SK-MEL-5 (cell line): ENCODE measurements at regions not wholly inside any gene's neighbourhood (a gene's known extent, or its start where the extent isn't known, plus 50 kb on each side); places are given as distances from the start of the nearest gene placed in this dataset.
"Not testable (repeated sequence)": the region's sequence is repeated elsewhere in the genome, so short reads cannot be mapped to it uniquely, and the experiment has no call there.

Experiments
- DNase-seq: peaks from one replicate; pipeline ENCODE4 v3.0.0-alpha.2; 2016; ENCODE audit warnings: low read depth, low spot score
- in situ Hi-C: cut with HindIII; loops from 2 replicates; pipeline ENCODE4 v1.10.0; 2016; ENCODE audit warnings: low sequenced_read_pairs, high pct_unique_total_duplicates, low pct_unique_long_range_greater_than_20kb

DNA sequence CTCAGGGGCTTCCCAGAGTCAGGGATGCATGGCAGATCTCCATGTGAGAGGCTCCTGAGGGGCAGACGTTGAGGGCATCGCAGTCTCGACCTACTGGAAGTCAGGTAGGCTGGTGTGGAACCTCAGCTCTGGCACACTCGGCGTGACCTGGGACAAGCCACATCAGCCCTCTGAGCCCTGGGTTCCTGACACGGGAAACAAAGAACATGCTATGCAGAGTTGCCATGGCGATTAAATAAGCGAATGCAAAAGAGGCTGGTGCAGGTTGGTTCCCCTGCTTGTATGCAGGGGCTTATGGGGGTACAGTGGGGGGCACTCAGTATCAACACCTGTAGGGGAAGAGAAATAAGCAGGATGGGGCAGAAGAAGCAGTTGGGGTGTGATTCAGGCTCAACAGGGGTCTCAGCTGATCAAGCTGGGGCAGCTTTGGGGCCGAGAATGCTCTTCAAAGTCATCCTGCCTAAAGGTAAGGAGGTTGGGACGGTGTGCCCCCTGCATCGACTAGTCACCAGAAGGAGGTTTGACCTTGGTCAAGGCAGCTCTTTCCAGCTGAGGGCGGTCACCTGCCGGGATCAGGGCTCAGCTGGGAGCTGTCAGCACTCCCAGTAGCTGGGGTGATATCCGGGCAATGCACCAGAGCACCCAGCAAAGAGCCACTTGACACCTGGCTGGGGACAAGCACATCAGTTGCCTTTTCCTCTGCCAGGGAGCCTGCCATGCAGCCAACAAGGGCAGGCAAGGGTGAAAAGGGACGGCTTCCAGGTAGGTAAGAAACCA is 442.7 kb downstream of the MIAT start:
- in situ Hi-C loops, result no loop called here
- no peak for DNase-seq

DNA sequence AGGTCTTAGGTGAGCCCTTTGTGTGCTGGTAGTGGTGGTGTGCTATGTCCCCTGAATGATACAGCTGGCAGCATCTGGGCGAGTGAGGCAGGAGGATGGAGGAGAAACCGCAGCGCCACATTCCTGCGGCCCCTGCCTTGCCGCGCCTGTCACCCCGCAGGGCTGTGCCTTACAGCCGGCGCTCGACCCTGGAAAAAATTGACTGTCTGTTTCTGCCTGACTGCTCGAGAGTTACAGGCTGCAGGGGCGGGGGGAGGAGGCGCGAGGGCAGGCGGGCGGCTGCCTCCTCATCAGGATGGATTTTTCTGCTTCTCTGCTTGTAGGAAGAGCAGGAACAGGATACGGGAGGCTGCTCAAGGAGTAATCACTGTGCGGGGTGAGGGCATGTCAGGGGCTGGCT is 443.4 kb downstream of the MIAT start:
- DNase-seq, result no peak
- in situ Hi-C loops, result no loop called here

DNA sequence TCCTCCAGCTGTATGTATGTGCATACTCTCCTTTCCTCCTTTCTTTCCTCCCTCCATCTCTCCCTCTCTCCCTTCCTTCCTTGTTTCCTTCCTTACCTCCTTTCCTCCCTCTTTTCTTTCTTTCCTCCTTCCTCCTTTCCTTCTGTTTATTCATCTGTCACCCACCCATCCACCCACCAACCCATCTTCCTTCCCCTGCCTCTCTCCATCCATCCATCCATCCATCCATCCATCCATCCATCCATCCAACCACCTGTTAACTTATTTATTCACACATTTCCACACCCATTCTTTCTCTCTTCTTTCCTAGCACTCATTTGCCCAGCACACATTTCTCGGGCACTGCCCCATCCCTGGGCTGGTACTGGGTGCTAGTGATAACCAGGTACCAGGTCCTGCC is 443.9 kb downstream of the MIAT start:
- in situ Hi-C loops, result no loop called here

DNA sequence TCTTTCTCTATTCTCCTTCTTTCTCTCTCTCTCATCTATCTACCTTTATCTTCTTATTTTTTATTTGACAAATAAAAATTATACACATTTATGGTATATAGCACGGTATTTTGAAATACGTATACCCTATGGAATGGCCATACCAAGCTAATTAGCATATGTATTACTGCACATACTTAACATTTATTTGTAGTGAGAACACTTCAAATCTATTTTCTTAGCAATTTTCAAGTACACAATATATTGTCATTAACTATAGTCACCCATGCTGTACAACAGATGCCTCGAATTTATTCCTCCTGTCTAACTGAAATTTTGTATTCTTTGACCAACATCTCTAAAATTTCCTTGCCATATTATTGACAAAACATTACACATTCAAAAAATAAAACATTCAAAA is 447.1 kb downstream of the MIAT start:
- in situ Hi-C loops, result no loop called here
- no peak for DNase-seq

More for the DNA sequence above, 443.9 kb downstream of the MIAT start:
- DNase-seq, result no peak

DNA sequence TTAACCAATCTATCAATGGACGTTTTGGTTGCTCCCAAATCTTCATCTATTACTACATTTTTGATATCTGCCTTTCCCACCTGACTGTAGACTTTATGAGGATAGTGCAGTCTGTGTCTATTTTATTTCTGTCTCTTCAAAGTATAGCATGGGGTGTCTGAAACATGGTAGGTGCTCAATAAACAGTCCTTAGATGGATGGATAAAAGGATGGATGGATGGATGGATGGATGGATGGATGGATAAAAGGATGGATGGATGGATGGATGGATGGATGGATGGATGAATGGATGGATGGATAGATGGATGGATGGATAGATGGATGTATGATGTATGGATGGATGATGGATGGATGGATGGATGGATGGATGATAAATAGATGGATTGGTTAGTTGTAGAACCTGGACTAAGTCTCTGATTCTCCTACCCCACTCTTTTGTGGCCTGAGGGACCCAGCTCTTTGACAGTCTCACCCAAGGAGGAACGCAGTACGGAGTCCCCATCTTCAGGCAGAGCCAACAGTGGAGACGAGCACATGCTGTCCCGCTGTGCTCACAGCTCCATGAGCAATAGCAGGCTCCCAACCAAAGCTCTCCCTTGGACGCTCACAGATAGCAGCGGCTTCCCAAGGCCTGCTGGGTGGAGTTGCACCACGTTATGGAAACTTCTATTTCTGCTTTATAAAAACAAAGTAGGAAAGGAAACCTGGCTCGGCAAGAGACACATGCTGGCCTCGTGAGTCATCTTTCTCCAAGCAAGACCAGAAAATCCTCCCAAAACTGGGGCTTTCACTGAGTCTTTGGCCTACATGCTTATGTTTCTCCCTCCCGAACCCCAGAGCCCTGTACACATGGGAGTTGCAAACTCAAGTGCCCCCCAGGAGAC is 448.0 kb downstream of the MIAT start:
- DNase-seq, result no peak
- in situ Hi-C loops, result no loop called here

DNA sequence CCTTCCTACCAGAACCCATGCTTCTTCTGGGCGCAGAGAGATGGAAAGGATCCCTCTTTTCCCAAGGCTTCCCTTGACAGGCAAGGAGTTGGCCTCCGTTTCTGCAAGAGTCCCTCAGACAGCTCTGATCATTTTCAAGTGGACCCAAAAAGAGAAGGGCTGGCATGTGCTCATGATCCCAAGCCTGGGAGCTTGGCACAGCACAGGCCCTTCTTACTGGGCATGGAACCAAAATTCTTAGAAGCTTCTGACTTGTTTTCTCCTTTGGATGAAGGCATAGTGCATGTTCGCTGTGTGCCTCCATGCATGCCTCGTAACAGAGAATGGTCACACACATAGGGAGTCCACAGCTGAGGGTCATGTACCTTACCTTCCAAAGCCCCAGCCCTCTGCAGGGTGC is 449.6 kb downstream of the MIAT start:
- DNase-seq, result no peak
- in situ Hi-C loops, result no loop called here

DNA sequence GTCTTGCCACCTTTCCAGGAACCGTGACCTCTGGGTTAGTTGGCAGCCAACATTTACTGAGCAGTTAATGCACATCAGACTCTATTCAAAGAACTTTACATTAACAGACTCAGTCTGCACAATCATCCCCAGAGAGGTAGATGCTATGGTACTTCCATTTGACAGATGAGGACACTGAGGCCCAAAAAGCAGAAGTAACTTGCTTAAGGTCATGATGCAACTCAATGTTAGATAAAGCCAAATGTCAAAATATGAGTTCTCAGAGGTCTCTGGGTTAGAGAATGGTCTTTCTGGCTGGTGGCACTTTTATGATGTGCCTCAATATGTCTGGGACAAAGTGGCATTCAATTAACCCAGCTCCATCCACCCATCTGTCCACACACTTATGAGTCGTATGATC is 450.0 kb downstream of the MIAT start:
- no peak for DNase-seq
- in situ Hi-C loops, result no loop called here

DNA sequence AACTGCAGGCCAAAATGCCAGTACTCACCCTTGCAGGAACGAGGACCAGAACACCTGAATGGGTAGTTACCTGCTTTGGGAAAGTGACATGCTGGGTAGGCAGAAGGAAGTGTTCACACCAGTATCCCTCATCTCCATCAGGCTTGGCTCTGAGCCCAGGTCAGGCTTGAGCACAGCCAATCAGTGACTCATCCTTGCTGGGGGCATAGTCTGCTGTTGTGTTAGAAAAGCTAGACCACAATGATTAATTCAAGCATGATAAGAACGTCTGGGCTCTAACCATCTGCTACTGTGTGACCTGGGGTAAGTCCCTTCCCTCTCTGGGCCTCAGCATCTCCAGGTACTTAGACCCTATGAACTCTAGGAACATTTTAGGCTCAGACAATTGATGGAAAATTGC is 450.4 kb downstream of the MIAT start:
- in situ Hi-C loops, result no loop called here
- DNase-seq, result peak; percentile 75

DNA sequence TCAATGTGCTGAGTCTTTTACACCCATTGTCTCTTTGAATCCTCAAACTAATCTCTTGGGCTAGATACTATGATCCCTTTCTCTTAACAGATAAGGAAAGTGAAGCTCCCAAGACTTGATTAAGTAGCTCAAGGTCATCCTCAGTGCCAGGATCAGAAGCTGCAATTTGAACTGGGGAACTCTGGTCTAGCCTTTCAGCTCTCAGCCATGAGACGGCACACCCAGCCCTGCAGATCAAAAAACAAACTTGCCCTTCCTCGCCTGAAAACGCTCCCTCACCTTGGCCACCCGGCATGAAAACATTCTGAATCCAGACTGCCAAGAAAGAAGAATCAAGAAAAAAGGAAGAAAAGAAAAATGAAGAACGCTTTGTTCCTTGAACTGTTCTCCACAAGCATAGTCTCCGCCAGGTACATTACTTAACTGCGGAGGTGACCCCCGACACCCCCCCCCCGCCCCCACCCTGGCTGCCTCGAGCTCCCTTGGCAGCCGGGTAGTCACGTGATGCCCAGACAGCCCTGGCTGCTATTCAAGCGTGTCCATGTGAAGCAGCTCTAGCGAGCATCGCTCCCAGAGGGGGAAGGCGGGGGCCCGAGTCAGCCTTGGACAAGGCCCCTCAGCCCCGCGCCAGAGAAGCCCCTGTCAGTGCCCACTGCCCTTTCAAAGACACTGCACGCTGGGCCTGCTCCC is 451.2 kb downstream of the MIAT start:
- in situ Hi-C loops, result no loop called here
- no peak for DNase-seq

DNA sequence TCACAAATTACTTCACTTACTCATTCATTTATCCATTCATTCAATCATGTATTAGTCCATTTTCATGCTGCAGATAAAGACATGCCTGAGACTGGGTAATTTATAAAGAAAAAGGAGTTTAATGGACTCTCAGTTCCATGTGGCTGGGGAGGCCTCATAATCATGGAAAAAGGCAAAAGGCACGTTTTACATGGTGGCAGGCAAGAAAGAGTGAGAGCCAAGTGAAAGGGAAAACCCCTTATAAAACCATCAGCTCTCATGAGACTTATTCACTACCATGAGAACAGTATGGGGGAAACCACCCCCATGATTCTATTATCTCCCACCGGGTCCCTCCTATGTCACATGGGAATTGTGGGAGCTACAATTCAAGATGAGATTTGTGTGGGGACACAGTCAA is 452.0 kb downstream of the MIAT start:
- in situ Hi-C loops, DNase-seq: not testable (repeated sequence)

DNA sequence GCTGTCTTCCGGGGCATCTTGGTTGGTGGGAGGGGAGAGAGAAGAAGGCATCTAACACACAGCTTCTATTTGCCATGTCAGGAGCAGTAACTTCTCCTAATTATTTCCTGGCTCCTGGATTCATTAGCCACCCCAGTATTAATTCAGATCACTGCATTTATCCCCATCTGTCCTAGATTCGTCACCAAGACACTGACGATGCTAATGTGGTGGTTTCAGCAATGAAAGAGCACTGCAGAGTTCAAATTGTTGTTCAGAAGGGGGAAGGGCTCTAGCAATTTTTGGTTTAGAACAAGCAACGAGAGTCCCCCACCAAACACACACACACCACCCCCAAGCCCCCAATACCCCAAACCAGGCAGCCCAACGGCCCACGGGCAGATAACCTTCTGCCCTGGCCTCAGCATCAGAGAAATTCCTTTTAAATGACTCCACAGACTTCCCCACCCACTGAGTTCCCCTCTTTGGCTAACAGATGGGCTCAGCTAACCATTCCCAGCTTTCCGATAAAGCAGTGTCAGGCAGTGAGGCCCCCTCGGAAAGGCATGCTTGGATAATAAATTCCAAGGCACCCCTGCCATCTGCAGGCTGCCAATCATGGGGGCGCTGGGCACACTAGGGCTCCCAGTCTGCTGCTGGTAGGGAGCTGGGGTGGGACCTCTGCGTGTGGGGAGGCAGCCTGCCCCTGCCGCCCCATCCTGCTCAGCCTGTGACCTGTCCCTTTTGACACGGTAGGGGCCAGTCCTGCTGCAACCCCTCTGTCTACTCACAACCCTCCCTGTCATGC is 453.5 kb downstream of the MIAT start:
- DNase-seq, result no peak
- in situ Hi-C loops, result no loop called here

DNA sequence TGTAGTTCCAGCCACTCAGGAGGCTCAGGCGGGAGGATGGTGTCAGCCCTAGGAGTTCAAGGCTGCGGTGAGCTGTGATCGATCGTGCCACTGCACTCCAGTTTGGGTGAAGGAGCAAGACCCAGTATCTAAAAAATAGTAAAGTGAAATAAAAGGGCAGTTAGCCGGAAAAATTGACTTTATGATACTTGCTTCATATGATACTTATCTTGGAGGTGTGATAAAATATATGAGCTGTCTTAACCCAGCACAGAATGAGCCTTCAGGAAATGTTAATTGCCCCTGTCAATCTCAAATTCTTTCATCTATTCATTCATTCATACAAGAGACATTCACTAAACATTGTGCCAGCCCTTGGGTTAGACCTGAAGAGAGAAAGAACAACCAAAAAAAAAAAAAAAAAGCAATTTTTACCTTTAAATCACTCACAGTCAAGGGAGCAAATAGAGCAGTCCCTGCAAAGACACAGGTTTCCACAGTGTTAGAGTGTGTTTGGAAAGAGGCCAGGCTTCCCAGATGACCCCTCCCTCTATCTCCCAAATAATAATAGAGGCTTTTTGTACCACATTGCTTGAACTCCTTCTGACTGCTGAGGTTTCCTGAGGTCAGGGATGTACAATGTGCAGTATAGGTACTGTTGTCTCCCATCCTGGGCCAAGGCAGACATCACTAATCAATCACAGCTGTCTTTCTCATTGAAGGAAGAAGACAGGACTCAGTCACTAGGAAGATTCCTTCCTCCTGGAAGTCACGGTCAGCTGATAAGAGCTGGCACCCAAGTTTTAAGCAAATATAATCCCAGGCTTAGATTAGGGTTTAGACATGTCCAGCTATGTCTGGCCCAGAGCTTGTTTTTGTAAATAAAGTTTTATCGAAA is 454.6 kb downstream of the MIAT start:
- in situ Hi-C loops, result no loop called here
- peak; percentile 50 for DNase-seq

DNA sequence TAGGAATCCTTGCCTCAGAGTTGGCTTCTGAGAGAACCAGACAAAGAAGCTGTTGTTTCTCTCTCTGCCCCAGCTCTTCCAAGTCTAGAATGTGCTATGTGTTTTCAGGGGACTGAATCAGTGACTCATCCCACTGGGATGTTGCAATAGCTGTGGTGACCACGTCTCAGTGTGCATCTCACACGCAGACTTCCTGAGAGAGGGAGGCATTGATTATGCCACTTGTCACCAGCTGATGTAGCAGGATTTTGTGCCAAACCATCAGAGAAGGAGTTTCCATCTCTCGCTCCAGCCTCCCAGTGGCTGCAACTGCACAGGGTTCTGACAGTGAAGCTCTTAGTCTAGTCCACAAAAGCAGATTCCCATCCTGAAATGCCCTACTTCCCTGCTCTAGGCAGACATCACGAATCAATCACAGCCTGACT is 455.8 kb downstream of the MIAT start:
- peak; percentile 98 for DNase-seq
- in situ Hi-C loops, result no loop called here

DNA sequence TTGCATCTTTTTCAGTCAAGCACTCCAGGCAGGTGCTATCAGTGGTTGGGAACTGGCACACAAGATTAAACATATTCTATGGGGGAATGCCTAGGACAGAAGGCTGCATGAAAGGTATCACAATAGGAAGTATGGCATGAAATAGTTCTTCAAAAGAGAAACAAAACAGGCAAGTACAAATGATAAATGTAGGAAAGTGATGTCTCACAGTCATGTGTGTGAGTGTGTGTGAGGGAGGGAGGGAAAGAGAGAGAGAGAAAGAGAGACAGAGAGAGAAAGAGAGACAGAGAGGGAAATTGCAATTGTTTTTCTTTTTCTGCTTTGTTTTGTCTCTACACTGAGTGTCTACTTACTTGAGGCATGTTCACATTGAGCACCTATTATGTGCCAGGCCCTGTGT is 456.3 kb downstream of the MIAT start:
- in situ Hi-C loops, result no loop called here
- DNase-seq, result no peak

DNA sequence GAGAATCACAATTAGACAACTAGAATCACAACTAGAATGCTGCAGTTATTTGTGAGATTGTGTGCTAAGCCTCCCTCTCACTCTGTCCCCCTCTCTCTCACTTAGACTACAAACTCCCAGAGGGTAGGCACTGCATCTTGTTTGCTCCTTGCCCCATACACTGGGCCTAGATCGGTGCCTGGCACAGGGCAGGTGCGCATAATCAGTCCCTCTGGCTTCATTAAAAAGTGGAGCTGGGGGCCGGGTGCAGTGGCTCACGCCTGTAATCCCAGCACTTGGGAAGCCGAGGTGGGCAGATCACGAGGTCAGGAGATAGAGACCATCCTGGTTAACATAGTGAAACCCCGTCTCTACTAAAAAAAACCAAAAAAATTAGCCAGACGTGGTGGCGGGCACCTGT is 456.8 kb downstream of the MIAT start:
- in situ Hi-C loops, result no loop called here
- no peak for DNase-seq

DNA sequence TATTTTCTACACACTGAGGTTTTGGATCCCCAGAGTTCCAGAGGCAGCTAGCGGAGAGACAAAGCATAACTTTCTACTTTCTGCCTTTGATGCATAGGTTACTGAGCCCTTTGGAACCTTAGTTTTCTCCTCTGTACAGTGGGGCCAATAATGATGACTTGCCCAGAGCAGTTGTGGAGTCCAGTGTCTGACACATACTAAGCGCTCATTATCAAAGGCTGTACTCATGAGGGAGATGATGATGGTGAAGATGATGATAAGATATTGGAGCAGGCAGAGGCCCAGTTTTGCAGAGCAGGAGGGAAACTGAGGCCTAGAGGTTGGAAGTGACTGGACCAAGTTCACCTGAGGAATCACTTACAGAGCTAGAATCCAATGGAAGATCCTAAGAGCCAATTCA is 458.0 kb downstream of the MIAT start:
- DNase-seq, result no peak
- in situ Hi-C loops, result no loop called here

DNA sequence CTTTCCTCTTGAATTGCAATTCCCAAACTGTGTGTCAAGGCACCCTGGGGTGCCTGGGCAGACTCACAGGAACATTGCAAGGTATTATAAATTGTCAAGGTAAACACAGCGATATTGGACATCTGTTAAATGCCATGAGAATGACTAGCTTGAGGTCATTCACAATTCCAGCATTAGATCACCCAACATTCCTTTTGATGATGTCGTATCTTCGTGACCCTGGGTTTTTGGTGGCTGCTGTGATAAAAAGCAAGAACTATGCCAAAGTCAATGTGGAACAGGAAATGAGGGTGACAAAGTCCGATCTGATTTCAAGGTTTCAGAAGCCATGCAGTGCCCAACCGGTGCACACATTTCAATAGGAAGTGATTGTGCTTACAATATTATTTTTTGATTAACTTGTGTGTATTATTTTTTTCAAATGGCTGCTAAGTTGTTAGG is 458.4 kb downstream of the MIAT start:
- no peak for DNase-seq
- in situ Hi-C loops, result no loop called here
